Keratinocyte (primary cell): ENCODE measurements at regions not wholly inside any gene's neighbourhood (a gene's known extent, or its start where the extent isn't known, plus 50 kb on each side); places are given as distances from the start of the nearest gene placed in this dataset.

Experiments used
- EZH2 ChIP-seq: IDR thresholded peaks from one replicate; pipeline ENCODE4 v1.6.1; 2012; ENCODE audit warnings: inconsistent platforms, mild to moderate bottlenecking, low read length, moderate library complexity
- TF ChIP-seq, protein P1 (sequence below), 3 experiments: IDR thresholded peaks in 1 of 3; conservative IDR thresholded peaks in 1 of 3; optimal IDR thresholded peaks in 1 of 3; 2 replicates in 2 of 3; 3 replicates in 1 of 3; pipeline versions ENCODE3 to v1.5.1; 2011; ENCODE audit warnings: low read length in 3 of 3, mild to moderate bottlenecking in 3 of 3, moderate library complexity in 2 of 3, control low read depth in 1 of 3, inconsistent platforms in 1 of 3; ENCODE audit not compliant: insufficient read depth in 2 of 3; ENCODE audit errors: extremely low read depth in 1 of 3

DNA sequence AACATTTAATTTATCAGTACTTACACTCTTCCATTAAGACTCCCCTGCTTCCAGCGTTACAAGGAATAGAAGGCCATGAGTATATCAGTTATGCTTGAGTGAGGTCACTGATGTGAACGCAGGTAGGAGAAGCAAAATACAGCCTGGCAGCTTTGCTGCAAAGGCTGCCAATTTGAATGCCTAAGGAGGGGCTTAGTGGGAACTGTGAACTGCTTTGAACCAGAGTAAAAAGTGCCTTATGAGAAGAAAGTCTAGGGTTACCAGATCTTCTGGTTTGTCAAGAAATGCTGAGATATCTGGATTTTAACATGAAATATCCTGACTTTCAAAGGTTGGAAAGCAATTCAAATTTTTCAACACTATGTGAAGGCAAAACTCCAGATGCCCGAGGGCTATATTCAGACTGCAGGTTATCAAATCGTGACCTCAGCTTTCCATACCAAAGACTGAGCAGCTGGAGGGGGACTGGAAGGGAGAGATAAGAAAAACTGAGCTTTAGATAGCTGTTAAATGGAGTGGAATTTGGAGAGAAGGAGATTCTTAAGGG, 446.3 kb upstream of the NECTIN3 start:
- TF ChIP-seq, protein P1, sequence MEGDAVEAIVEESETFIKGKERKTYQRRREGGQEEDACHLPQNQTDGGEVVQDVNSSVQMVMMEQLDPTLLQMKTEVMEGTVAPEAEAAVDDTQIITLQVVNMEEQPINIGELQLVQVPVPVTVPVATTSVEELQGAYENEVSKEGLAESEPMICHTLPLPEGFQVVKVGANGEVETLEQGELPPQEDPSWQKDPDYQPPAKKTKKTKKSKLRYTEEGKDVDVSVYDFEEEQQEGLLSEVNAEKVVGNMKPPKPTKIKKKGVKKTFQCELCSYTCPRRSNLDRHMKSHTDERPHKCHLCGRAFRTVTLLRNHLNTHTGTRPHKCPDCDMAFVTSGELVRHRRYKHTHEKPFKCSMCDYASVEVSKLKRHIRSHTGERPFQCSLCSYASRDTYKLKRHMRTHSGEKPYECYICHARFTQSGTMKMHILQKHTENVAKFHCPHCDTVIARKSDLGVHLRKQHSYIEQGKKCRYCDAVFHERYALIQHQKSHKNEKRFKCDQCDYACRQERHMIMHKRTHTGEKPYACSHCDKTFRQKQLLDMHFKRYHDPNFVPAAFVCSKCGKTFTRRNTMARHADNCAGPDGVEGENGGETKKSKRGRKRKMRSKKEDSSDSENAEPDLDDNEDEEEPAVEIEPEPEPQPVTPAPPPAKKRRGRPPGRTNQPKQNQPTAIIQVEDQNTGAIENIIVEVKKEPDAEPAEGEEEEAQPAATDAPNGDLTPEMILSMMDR (optimal IDR thresholded peaks at IDR 0.05 in 1 of 3, IDR thresholded peaks at IDR 0.05 in 1 of 3, conservative IDR thresholded peaks at IDR 0.05 in 1 of 3; ENCODE audit: extremely low read depth in 1 of 3, insufficient read depth in 2 of 3, low read length in 3 of 3): no peak
- TF ChIP-seq EZH2: no peak
